Astrocyte (in vitro differentiated cells and primary cell): ENCODE measurements at regions not wholly inside any gene's neighbourhood (a gene's known extent, or its start where the extent isn't known, plus 50 kb on each side); places are given as distances from the start of the nearest gene placed in this dataset.

Experiments
- CTCF ChIP-seq: IDR thresholded peaks from 2 replicates; pipeline ENCODE4 v1.5.1; 2011; ENCODE audit warnings: low read depth, mild to moderate bottlenecking, inconsistent platforms, low read length, moderate library complexity; ENCODE audit not compliant: insufficient read depth
- EZH2 ChIP-seq: IDR thresholded peaks from 2 replicates; pipeline ENCODE4 v1.6.1; 2012; ENCODE audit warnings: mild to moderate bottlenecking, low read length, inconsistent platforms; ENCODE audit not compliant: insufficient read depth

- TF ChIP-seq CTCF (no peak), EZH2 (no peak)
These were observed 1649.2 kb downstream of the AMY1C start for GRCh38 chr1:105398909-105399308.
